LoVo (cell line): ENCODE measurements at regions not wholly inside any gene's neighbourhood (a gene's known extent, or its start where the extent isn't known, plus 50 kb on each side); places are given as distances from the start of the nearest gene placed in this dataset.
A peak's percentile ranks its signal among the peaks of the same experiment; 100 is the strongest.
"Not testable (repeated sequence)": the region's sequence is repeated elsewhere in the genome, so short reads cannot be mapped to it uniquely, and the experiment has no call there.

Experiments used
- DNase-seq: peaks from one replicate; pipeline ENCODE4 v3.0.0-alpha.2; 2016; ENCODE audit warnings: low spot score

DNA sequence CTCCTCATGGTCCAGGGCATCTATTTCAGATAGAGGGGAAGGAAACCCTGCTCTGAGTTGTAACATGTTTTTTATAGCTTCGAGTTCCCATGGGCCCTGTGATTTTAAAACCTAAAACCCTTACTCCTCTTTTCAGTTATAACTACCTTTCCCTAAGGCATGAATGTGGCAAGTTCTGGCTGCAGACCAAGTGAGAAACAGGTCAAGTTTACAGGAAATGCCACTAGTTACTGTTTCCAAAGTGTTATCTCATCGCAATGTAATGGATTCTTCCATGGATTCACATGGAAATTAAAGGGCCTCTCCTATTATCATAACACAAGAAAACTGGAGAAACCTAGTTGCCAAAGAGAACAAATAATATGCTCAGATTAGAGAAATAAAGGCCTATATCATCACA, 574.5 kb upstream of the GRAMD2B start:
- no peak for DNase-seq

DNA sequence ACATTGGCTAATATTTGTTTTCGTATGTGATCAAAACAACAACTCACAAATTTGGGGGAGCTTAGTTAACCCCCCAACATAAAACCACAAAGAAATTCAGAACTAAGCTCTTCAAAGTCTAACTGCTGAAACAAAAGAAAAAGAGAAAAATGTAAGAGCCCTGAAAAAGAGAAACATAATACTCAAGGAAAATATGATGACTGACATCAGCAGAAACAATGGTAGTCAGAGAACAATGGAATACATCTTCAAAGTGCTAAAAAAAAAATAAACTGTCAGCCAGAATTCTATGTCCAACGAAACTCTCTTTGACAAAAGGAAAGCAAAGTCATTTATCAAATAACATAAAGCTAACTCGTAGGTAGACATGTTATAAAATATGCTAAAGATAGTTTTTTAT, 566.3 kb upstream of the GRAMD2B start:
- DNase-seq = no peak

DNA sequence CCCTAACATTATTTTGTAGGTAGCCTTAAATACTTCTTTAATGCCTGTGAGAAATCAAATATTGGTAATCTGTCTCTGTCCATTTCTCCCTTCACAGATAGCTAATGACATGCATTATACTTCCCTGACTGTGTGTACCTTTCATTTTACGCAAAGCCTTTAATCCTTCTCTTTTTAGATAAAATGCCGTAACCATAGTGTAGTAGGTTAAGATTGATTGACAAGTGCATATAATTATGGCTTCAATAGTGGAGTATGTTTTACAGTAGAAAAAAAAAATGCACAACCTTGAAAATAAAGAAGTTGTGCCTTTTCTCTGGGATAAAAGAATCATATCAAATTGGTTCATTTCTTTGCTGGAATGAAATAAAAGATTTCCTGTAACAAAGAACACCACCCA, 559.6 kb upstream of the GRAMD2B start:
- no peak for DNase-seq

DNA sequence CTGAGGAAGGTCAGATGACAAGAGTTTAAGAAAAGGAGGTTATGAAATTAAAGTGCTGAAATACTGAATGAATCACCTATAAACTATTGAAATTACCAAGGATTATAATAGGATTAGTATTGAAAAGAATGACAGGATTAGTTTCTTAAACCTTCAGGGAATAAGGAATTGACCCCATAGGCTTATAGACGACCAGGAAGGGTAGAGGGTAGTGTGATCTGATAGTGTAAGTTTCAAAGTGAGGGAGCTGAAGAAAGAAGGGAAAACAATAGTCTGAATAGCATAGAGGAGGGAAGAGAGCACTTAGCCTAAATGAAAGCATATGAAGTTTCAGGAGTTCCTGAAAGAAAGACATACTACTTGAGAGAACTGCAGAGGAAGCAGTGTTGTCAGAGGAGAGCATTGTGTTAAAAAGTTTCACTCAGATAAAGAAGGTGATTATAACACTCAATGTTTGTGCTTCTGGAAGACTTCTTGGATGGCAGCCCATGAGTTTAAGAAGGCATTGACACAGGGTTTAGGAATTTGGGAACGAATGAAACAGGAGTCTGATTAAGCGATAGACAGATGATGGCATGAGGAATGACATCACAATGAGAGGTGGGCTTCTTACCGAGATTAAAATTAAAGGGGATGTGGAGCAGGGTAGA, 557.9 kb upstream of the GRAMD2B start:
- no peak for DNase-seq

DNA sequence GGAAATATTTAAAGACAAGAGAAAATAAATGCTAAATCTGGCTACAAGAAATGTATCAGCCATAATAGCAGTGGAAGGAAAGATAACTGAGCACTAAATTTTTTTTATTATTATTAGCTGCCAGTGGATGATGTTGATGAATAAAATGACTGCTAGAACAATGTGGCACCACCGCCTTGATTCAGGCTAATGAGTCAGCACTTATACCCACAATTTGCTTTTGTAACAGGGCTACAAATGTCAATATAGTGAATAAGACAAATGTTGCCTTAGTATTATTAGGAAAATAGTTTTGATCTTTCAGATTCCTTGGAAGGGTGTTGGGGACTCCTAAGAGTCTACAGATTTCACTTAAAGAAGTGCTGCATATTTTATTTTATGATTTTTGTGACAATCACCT, 555.2 kb upstream of the GRAMD2B start:
- DNase-seq = no peak

DNA sequence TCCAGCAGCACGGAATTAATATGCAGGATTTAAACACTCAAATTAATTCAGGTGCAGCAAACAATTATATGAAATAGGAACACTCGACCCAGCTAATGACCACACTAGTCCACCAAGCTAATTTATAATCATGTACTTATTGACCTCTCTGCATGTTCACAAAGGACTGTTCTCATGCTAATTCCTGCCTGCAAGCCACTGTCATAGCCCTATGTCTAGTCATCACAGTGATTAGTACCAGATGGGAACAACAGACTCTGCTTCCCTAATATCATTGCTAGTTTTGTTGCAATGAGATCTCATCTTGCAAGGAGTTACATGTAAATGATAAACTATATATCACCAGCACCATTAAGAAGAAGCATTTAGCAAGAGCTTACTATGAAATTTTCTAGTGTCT, 553.0 kb upstream of the GRAMD2B start:
- no peak for DNase-seq

DNA sequence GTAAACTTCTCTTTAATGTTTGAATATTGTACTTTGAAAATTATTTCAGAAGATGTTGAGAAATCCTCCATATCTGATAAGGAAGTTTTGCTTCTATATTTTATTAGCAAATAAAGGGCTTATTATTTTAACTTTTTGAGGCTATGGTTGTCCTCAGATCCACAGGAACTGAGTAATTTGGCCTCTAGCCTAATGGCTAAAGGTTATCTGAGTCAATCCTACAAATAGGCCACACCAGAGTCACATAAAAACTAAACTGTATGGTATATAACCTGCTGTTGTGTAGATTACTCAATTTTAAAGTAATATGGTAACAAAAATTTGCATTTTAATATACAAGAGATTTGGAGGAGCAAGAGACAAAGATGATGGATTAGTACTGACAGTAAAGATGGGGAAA, 549.2 kb upstream of the GRAMD2B start:
- peak; percentile 16 for DNase-seq

DNA sequence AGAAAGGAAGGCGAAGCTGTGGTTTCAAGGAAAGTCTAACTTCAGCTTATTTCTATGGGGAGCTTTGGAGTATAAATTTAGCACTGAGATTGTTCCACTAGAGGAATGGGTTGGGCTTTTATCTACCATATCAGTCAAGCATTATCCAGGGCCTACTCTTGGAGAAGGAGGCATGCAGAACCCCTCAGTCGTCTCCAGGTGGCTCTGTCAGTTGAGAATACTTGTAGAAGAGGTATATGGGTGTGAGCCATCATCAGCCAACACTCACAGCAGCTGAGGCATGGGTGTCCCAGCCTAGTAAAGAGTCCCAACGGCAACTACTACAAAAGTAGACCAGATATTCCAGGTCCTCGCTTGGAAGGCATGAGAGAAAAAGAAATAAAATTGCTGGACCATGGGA, 548.5 kb upstream of the GRAMD2B start:
- no peak for DNase-seq

DNA sequence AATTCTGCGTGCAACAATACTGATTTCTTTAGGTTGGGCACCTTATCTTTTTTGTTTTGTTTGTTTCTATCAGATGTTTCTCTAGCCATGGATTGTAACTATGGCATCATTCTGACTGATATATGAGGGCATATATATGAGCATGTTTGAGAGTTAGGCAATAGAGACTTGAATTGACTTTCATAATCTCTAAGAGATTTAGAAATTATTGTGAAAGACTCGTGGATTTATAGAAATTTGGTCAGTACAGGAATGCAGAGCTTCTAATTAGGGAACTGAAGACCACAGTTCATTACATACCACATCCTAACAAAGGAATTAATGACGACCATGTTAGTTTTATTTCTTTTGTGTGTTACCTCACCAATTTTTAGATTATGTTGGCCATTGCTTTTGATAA, 546.0 kb upstream of the GRAMD2B start:
- no peak for DNase-seq

DNA sequence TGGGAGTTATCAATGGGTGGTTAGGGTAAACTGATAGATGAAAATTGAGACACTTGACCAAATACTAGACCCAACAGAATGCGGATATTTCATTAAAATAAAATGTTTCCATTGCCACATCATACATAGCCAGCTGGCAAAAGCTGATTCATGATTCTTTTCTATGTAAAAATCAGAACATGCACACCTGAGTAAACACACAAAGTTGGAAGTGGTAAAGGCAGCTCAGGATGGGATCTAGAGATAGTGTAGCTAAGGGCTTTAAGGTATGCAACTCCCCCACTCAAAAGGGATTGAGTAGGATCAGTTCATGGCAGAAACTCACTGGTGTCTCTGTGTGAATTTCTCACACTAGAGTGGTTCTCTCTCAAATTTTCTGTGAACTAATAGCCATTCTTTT, 541.1 kb upstream of the GRAMD2B start:
- DNase-seq = no peak

DNA sequence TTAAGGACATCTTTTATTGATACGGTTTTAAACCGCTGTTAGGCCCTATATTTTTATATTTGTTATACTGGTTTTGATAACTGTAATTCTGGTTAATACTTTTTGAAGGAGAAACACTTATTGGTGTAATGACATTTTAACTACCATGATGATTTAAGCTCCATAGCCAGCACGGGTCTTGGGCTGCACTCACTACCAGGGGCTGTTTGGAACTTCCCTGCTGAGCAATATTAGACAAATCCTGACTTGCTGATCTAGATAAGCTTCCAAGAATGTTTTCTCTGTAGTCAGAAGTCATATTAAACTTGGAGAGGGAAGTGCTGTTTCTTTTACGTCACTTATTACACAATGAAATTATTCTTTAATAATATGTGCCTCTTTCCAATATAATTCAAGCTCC, 540.0 kb upstream of the GRAMD2B start:
- no peak for DNase-seq

DNA sequence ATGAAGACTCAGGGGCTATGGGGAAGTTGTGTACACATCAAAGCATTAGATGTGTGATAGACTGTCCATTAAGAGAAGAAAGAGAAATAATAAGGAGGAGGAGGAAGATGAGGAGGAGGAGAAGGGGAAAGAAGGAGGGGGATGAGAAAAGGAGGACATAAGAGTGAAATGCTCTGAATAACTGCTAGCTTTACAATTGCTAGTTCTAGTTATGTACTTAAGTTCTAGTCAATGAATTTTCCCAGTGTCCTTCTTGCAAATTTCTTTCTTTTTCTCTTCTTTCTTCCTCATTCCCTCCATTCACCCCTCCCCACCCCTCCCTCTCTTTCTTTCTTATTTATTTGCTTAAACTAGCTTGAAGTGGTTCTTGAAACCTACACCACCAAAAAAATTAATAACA, 534.9 kb upstream of the GRAMD2B start:
- DNase-seq = no peak

DNA sequence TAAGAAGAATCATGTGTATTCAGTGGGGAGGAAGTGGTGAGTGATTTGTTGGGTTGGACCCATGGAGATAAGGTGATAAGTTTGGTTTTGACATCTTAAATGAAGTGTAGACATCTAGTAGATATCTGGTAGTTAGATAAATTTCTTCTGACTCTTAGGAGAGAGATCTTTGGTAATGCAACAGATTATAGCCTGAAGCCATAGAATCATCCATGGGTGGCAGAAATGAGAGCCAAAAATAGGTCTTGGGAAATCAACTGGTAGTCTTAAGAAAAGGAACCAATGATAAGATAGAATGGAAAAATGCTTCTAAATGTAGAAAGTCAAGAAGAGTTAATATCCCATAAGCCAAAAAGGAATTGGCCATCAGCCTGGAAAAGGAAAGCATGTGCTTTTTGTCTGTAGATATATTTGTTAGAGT, 532.7 kb upstream of the GRAMD2B start:
- DNase-seq = no peak

DNA sequence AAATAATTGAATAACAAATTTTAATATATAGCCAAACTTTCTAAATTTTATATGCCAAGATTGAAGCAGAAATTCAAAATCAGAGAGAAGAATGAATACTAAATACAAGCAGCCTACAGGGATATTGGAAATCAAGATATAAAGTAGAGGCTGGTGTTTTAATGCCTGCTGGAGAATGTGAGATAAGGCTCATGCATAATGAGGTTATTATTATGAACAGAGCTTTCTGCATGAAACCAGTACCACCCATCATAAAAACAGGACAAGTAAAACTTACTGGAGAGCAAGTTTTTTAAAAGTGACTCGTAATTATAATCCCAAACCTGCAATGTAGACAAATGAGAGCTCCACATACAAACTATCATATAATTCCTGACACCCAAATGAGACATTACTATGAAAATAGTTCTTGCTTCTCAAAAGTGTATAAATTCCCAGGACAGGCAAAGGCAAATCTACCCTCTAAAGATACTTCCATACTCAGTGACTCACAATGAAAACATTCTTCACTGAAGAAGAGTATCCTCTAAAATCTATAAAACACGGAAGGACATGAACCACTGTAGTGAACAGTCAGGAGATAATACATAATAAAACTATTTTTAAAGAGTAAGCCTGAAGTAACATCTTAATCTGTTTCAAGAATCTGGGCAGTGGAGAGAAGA, 532.0 kb upstream of the GRAMD2B start:
- no peak for DNase-seq

DNA sequence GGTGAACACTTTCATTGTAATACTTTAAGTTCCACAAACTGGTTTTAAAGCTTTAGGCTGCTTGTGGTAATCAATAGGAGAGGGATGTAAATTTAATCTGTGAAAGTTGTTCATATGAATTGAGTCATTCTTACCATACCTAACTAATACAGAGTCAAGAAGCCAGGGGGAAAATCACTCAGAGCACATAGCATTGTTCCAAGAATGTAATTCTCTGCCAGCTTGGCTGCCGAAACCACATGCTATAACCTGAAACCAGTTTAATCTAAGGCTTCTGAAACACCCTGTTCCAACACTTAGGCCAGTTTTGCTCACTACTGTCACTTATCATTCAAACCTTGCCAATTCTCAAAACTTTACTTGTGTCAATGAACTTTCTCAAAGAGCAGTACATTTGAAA, 528.8 kb upstream of the GRAMD2B start:
- DNase-seq = no peak

DNA sequence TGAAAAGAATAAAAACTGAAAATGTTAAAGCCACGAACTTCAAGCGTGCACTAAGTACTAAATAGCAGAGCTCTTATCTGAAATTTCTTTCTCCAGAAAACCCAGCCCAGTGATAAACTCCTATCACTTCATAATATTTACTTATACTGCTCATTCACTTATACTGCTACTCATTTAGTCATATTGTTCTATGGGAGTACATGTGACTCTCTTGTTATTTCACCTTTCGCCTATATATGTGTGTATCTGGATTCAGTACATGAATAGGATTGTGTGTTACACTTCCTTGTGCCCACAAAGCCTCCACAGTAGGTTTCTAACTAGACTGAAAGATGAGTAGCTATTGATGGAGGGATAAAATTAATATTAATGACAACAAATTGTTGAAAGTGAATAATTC, 526.8 kb upstream of the GRAMD2B start:
- DNase-seq = no peak

DNA sequence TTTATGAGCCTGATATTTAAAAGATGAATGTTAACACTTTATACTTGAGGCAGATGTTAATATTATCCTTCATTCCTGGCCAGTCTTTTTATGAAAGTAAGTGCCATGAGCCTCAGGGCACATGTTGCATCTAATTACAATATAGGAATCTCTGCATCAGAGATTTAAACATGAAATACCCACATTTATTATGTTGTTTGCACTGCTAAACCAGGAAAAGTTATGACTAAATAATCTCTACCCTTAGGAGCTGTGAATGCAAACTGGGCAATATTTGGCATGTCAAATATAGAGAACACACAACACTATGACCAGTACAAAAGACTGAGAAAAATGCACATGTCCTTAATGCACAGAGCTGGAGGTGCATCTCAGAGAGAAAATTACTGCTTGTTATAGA, 526.1 kb upstream of the GRAMD2B start:
- no peak for DNase-seq

DNA sequence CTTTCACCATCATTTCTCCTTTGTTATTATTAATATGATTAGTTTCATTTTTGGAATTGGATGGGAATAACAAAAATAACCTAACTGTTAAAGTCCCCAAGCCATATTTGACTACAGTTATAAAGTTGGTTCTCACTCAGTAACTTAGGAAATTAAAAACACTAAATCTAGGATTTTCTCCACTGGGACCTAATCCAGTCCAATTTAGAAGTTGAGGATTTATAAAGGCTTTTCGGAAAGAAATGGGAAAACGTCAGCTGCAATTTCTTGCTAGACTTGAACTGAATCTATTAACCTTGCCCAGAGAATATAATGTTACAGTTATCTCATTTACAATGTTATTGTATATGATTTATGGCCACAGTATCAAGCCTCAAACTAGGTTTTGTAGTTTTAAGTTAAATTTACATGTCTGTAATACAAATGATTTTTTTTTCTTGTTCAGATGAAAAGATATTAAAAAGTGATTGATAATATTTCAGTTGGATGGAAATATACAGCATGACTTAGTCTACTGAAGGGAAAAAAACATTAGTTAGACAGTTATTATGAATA, 524.3 kb upstream of the GRAMD2B start:
- DNase-seq = no peak

DNA sequence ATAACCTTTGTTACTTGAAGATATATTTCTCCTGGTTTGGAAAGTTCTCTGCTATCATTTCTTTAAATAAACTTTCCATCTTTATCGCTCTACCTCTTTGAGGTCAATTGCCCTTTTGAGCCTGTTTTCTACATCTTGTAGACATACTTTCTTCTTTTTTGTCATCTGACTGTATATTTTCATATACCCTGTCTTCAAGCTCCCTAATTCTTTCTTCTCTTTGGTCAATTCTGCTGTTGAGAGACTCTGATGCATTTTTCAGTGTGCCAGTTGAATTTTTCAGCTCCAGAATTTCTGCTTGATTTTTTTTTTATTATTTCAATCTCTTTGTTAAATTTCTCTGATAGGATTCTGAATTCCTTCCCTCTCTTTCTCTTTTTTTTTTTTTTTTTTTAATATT, 511.2 kb upstream of the GRAMD2B start:
- DNase-seq = no peak

DNA sequence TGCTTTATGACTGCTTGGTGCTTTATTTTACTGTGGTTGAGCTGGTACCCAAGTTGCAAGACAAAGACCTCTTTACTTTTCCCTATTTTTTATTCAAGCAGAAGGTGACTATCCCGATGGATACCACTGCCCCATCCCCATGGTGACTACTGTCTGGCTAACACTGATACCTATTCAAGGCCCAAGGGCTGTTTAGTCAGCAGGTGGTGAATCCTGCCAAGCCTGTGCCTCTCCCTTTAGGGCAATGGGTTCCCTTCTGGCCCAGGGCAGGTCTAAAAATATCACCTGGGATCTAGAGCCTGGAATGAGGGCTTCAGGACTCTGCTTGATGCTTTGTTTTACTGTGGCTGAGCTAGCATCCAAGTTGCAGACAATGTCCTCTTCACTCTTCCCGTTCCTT, 510.0 kb upstream of the GRAMD2B start:
- DNase-seq = no peak

DNA sequence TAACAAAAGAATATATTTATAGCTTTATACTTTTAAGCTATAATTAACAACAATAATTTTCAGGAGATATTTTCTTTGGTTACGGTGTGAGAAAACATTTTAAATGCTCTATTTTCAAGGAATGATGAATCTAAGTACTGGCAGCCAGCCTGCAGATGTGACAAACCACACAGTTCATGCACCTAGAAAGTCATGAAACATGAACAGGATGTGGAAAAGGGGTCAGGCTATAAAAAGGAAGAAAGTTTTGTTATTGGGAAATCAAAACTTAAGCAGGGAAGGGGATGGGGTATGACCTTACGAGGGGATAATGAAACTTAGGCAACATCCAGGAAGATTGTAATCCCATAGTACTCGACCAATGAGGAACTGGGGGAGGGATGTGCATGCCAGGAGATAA, 508.7 kb upstream of the GRAMD2B start:
- no peak for DNase-seq

DNA sequence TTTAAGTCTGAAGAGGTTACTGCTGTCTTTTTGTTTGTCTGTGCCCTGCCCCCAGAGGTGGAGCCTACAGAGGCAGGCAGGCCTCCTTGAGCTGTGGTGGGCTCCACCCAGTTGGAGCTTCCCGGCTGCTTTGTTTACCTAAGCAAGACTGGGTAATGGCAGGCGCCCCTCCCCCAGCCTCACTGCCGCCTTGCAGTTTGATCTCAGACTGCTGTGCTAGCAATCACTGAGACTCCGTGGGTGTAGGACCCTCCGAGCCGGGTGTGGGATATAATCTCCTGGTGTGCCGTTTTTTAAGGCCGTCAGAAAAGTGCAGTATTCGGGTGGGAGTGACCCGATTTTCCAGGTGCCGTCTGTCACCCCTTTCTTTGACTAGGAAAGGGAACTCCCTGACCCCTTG, 499.3 kb upstream of the GRAMD2B start:
- DNase-seq = not testable (repeated sequence)

DNA sequence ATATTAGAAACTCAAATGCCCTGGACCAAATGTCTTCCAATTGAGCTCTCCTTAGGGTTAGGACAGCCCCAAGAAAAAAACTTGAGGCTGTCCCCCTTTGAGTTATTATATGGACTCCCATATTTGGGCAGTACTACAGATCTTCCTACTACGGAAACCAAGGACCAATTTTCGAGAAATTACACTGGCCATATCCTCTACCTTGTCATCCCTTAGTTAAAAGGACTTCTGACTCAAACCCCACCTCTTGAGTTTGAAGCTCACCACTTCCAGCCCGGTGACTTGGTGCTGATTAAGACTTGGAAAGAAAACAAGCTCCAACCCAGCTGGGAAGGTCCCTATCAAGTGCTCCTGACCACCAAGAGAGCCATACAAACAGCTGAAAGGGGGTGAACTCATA, 497.0 kb upstream of the GRAMD2B start:
- no peak for DNase-seq

DNA sequence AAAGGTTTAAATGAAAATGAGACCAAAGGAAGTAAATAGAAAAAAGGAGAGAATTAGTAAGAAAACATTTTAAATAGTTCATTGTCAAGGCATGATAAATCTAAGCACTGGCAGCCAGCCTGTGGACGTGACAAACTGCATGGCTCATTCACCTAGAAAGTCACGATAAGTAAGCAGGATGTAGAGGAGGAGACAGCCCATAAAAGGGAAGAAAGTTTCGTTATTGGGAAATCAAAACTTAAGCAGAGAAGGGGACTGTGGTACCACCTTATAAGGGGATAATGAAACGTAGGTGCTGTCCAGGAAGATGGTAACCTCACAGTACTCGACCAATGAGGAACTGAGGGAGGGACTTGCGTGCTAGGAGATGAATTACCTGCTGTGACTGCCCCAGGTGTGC, 494.5 kb upstream of the GRAMD2B start:
- no peak for DNase-seq
